Mesendoderm (in vitro differentiated cells): ENCODE measurements at regions not wholly inside any gene's neighbourhood (a gene's known extent, or its start where the extent isn't known, plus 50 kb on each side); places are given as distances from the start of the nearest gene placed in this dataset.

Experiments used
- DNase-seq: peaks from one replicate; pipeline ENCODE4 v3.0.0; 2013
- H2AK5ac ChIP-seq: 2 replicates; pipeline ENCODE4 v1.6.1; 2013; ENCODE audit warnings: low read length, inconsistent platforms
- H2BK120ac ChIP-seq: 2 replicates; pipeline ENCODE4 v1.6.1; 2013; ENCODE audit warnings: low read depth, mild to moderate bottlenecking, low read length, moderate library complexity, mixed read lengths
- H2BK15ac ChIP-seq: replicated peaks from 2 replicates; pipeline ENCODE4 v1.6.1; 2013; ENCODE audit warnings: low read depth, mild to moderate bottlenecking, moderate library complexity
- H2BK5ac ChIP-seq: 2 replicates; pipeline ENCODE4 v1.6.1; 2013; ENCODE audit warnings: low read length, inconsistent platforms
- H3K18ac ChIP-seq: 2 replicates; pipeline ENCODE4 v1.6.1; 2013; ENCODE audit warnings: mild to moderate bottlenecking, low read length, mixed read lengths
- H3K23ac ChIP-seq: one replicate; pipeline ENCODE4 v1.6.1; 2013; ENCODE audit warnings: low read length
- H3K27ac ChIP-seq: 2 replicates; pipeline ENCODE4 v1.5.1; 2013; ENCODE audit warnings: low read depth, mild to moderate bottlenecking, inconsistent platforms, low read length, moderate library complexity
- H3K27me3 ChIP-seq: 2 replicates; pipeline ENCODE4 v1.6.1; 2013; ENCODE audit warnings: low read length, control low read depth, mild to moderate bottlenecking, inconsistent platforms; ENCODE audit not compliant: insufficient read depth, poor library complexity
- H3K36me3 ChIP-seq: 2 replicates; pipeline ENCODE4 v1.6.1; 2013; ENCODE audit warnings: low read length, inconsistent platforms; ENCODE audit not compliant: control insufficient read depth, insufficient read depth
- H3K4ac ChIP-seq: one replicate; pipeline ENCODE4 v1.6.1; 2013; ENCODE audit warnings: low read depth, mild to moderate bottlenecking, low read length, moderate library complexity
- H3K4me1 ChIP-seq: 2 replicates; pipeline ENCODE4 v1.6.1; 2013; ENCODE audit warnings: low read depth, low read length, inconsistent platforms; ENCODE audit not compliant: control insufficient read depth
- H3K4me2 ChIP-seq: 2 replicates; pipeline ENCODE4 v1.6.1; 2013; ENCODE audit warnings: low read length
- H3K4me3 ChIP-seq: 2 replicates; pipeline ENCODE4 v1.5.1; 2013; ENCODE audit warnings: mild to moderate bottlenecking, low read length
- H3K56ac ChIP-seq: one replicate; pipeline ENCODE4 v1.6.1; 2013; ENCODE audit warnings: low read length
- H3K79me1 ChIP-seq: 2 replicates; pipeline ENCODE4 v1.6.1; 2013; ENCODE audit warnings: low read length, inconsistent platforms
- H3K79me2 ChIP-seq: 2 replicates; pipeline ENCODE4 v1.6.1; 2013; ENCODE audit warnings: mild to moderate bottlenecking, low read length; ENCODE audit not compliant: control insufficient read depth, insufficient read depth
- H3K9ac ChIP-seq: 2 replicates; pipeline ENCODE4 v1.6.1; 2013; ENCODE audit warnings: low read length, inconsistent platforms
- H4K5ac ChIP-seq: one replicate; pipeline ENCODE4 v1.6.1; 2013; ENCODE audit warnings: low read length
- H4K8ac ChIP-seq: one replicate; pipeline ENCODE4 v1.6.1; 2013; ENCODE audit warnings: low read depth, mild to moderate bottlenecking, control low read depth, low read length, moderate library complexity
- WGBS: extraction: QIAGEN DNeasy Blood & Tissue Kit; methylation state at CpG from one replicate; pipeline ENCODE4 v1.1.7; 2013; ENCODE audit warnings: low lambda C conversion rate, missing lambda C conversion rate; ENCODE audit not compliant: insufficient coverage; ENCODE audit errors: extremely low coverage; 5-methylcytosine and 5-hydroxymethylcytosine counted together

DNA sequence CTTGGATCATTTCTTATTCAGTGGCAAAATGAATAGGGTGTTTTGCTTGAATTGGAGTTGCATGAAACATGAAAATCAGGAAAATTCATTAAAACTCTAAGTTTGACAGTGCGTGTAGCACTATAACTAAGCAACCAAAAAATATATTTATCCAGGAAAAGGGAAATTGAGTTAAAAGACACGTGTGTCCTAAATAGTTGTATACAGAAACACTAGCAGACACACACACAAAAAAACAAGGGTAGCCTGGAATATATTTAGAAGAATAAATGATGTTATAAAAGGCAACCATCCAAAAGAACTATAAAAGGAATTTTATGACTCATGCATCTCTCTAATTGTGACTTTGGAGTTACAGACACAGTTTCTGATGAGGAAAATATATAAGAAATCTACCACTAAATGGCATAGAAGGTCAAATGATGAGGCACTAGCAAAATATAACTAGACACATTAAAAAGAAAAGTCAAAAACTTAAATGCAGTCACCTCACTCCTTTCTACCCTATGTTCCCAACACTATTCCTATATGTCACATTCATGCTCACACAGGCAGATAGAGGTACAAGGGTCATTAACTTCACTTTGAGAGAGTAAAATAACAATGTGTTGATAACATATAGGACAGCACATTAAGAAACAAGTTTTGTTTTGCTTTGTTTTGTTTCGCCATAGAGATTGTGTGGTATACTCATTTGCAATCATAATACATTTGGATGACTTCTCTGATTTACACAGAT, 793.6 kb upstream of the INTU start:
- Histone ChIP-seq H3K27me3 (no peaks in the 10 kb centered on the region), H2BK120ac (no peak overlapping the region), H3K56ac (no peak overlapping the region), H3K27ac (no peak overlapping the region), H3K79me1 (no peaks in the 10 kb centered on the region), H3K4me1 (no peaks in the 10 kb centered on the region), H4K8ac (no peak overlapping the region), H2BK15ac (no peak overlapping the region), H3K23ac (no peak overlapping the region), H4K5ac (no peak overlapping the region), H2AK5ac (no peak overlapping the region), H3K9ac (no peak overlapping the region), H3K4me3 (no peak overlapping the region), H3K4ac (no peak overlapping the region), H3K79me2 (no peaks in the 10 kb centered on the region), H2BK5ac (no peak overlapping the region), H3K18ac (no peak overlapping the region), H3K4me2 (no peak overlapping the region), H3K36me3 (no peaks in the 10 kb centered on the region)
- no peak for DNase-seq
- WGBS: no CpG with 5 or more reads among the region's 3 CpGs

GRCh38 chr4:126843492-126844067, 789.2 kb upstream of the INTU start:
- no CpG with 5 or more reads among the region's 5 CpGs for WGBS
- Histone ChIP-seq H2BK5ac (no peak overlapping the region), H3K4me3 (no peak overlapping the region), H3K27ac (no peak overlapping the region), H3K79me1 (no peaks in the 10 kb centered on the region), H3K23ac (no peak overlapping the region), H3K79me2 (no peaks in the 10 kb centered on the region), H3K9ac (no peak overlapping the region), H3K18ac (no peak overlapping the region), H4K5ac (no peak overlapping the region), H3K27me3 (no peaks in the 10 kb centered on the region), H3K4me2 (no peak overlapping the region), H2AK5ac (no peak overlapping the region), H3K36me3 (no peaks in the 10 kb centered on the region), H2BK120ac (no peak overlapping the region), H2BK15ac (no peak overlapping the region), H3K56ac (no peak overlapping the region), H3K4me1 (no peaks in the 10 kb centered on the region), H3K4ac (no peak overlapping the region), H4K8ac (no peak overlapping the region)
- no peak for DNase-seq

DNA sequence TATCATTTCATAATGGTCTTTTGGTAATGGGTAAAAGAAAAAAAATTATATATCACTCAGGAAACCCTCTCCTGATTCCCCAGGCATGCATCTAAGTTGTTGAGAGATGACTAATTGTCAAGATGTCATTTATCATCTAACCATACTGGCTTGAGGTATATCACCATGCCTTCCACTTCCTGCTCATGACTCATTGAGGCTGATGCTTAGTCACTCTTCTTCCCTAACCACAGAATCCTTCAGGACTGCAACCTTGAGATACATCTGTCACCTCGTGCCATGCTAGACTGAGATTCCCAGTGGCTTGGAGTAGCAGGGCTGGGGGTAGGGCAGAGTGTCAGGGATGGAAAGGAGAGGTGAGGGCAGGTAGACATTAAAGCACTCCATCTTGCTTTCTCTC, 782.5 kb upstream of the INTU start:
- no peak overlapping the region for H3K56ac ChIP-seq
- H3K4me3 ChIP-seq: no peak overlapping the region
- H3K79me2 ChIP-seq: no peaks in the 10 kb centered on the region
- H2BK15ac ChIP-seq: no peak overlapping the region
- no peaks in the 10 kb centered on the region for H3K36me3 ChIP-seq
- no peak overlapping the region for H4K5ac ChIP-seq
- H3K27ac ChIP-seq: no peak overlapping the region
- no peaks in the 10 kb centered on the region for H3K27me3 ChIP-seq
- no peak overlapping the region for H2BK5ac ChIP-seq
- H3K23ac ChIP-seq: no peak overlapping the region
- H3K18ac ChIP-seq: no peak overlapping the region
- H2AK5ac ChIP-seq: no peak overlapping the region
- H3K4me1 ChIP-seq: no peaks in the 10 kb centered on the region
- H3K4ac ChIP-seq: no peak overlapping the region
- no peak overlapping the region for H2BK120ac ChIP-seq
- DNase-seq: peak; percentile 92
- H3K9ac ChIP-seq: no peak overlapping the region
- no peak overlapping the region for H4K8ac ChIP-seq
- WGBS: no CpG with 5 or more reads among the region's 1 CpG
- H3K4me2 ChIP-seq: no peak overlapping the region
- H3K79me1 ChIP-seq: no peaks in the 10 kb centered on the region

GRCh38 chr4:126851391-126851790, 781.4 kb upstream of the INTU start:
- H4K8ac ChIP-seq: no peak overlapping the region
- H3K4me3 ChIP-seq: no peak overlapping the region
- H3K56ac ChIP-seq: no peak overlapping the region
- H2BK15ac ChIP-seq: no peak overlapping the region
- H4K5ac ChIP-seq: no peak overlapping the region
- no peak overlapping the region for H3K27ac ChIP-seq
- no peaks in the 10 kb centered on the region for H3K79me2 ChIP-seq
- no peak overlapping the region for H2BK5ac ChIP-seq
- DNase-seq: no peak
- no peaks in the 10 kb centered on the region for H3K79me1 ChIP-seq
- no peaks in the 10 kb centered on the region for H3K27me3 ChIP-seq
- no peak overlapping the region for H2AK5ac ChIP-seq
- no peak overlapping the region for H3K4ac ChIP-seq
- no peaks in the 10 kb centered on the region for H3K36me3 ChIP-seq
- no peak overlapping the region for H3K9ac ChIP-seq
- H3K18ac ChIP-seq: no peak overlapping the region
- no peak overlapping the region for H3K4me2 ChIP-seq
- H3K23ac ChIP-seq: no peak overlapping the region
- no peak overlapping the region for H2BK120ac ChIP-seq
- H3K4me1 ChIP-seq: no peaks in the 10 kb centered on the region
- no CpG with 5 or more reads among the region's 1 CpG for WGBS

DNA sequence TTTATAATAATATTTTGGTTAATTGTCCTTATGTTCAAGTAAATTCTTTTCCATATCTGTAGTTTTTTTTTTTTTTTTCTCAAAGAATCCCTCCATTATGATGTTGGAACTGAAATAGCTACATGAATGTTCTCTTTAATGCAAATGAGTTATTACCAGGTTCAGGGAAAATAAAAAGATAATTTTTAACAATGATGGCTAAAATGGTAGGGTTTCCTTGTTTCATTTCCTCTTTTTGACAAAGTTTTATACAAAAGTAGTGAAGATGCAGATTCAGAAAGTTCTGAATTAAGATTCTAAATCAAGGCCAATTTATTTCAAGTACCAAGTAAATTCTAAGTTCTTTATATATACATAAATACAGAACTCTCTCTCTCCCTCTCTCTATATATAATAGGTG, 779.0 kb upstream of the INTU start:
- H3K9ac ChIP-seq: no peak overlapping the region
- H3K23ac ChIP-seq: no peak overlapping the region
- no peak overlapping the region for H3K4me2 ChIP-seq
- no peak overlapping the region for H3K27ac ChIP-seq
- no peak overlapping the region for H3K4me3 ChIP-seq
- DNase-seq: no peak
- H3K4ac ChIP-seq: no peak overlapping the region
- no peak overlapping the region for H3K18ac ChIP-seq
- H2BK120ac ChIP-seq: no peak overlapping the region
- H2BK5ac ChIP-seq: no peak overlapping the region
- no peaks in the 10 kb centered on the region for H3K36me3 ChIP-seq
- no peak overlapping the region for H4K8ac ChIP-seq
- H3K27me3 ChIP-seq: no peaks in the 10 kb centered on the region
- H4K5ac ChIP-seq: no peak overlapping the region
- no peaks in the 10 kb centered on the region for H3K79me1 ChIP-seq
- H2AK5ac ChIP-seq: no peak overlapping the region
- no peaks in the 10 kb centered on the region for H3K4me1 ChIP-seq
- H3K56ac ChIP-seq: no peak overlapping the region
- no peak overlapping the region for H2BK15ac ChIP-seq
- no peaks in the 10 kb centered on the region for H3K79me2 ChIP-seq

DNA sequence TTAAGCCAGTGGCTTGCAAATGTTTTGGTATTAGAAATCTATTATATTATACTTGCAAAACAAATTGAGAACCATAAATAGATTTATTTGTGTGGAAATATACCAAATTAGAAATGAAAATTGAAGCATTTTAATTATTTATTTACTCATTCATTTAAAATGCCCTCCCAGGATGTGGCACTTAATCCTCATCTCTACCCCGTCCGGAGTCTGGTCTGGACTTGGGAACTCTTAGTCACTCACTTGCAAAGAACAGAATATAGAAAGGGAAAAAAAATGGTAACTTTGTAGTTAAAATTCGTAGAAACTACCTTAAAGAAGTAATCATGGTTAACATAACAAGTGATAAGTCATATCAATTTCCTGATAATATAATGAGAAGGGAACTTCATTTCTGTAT, 775.9 kb upstream of the INTU start:
- Histone ChIP-seq H3K23ac (no peak overlapping the region), H4K8ac (no peak overlapping the region), H3K18ac (no peak overlapping the region), H2BK120ac (no peak overlapping the region), H3K4me1 (no peaks in the 10 kb centered on the region), H3K27me3 (no peaks in the 10 kb centered on the region), H2BK5ac (no peak overlapping the region), H2AK5ac (no peak overlapping the region), H2BK15ac (no peak overlapping the region), H3K79me2 (no peaks in the 10 kb centered on the region), H3K9ac (no peak overlapping the region), H3K4me2 (no peak overlapping the region), H4K5ac (no peak overlapping the region), H3K79me1 (no peaks in the 10 kb centered on the region), H3K27ac (no peak overlapping the region), H3K56ac (no peak overlapping the region), H3K36me3 (no peaks in the 10 kb centered on the region), H3K4me3 (no peak overlapping the region), H3K4ac (no peak overlapping the region)
- DNase-seq: no peak
- no CpG with 5 or more reads among the region's 3 CpGs for WGBS
